ENCODE measurements at regions not wholly inside any gene's neighbourhood (a gene's known extent, or its start where the extent isn't known, plus 50 kb on each side); places are given as distances from the start of the nearest gene placed in this dataset.

DNA sequence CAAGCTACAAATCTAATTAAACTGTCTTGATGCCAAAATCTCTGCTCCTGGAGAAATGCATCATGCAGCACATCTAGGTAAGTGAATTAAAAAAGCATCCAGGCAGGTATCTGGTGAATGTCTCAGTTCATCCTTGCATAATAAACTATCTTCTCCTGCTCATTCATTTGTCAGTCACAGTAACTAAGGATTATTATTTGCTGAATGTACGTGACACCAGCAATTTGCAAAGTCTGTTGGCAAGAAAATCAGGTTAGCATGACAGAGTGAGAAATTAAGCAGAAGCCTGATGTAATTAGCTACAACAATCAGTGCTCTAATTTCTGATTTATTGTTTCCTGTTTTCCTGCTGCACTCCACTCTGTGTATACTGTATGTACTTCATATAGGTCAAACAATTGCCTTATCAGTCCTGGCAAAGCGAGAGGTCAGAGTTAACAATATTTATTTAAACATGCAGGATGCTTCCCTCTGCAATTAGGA, 213.6 kb downstream of the FBXO8 start:
- H3K4me1 ChIP-seq: no peaks in the 10 kb centered on the region
- H3F3A ChIP-seq (ENCODE audit: low read depth): no peaks in the 10 kb centered on the region
- no peaks in the 10 kb centered on the region for H3K9me3 ChIP-seq (ENCODE audit: low read depth)
- Mint-ChIP-seq H3K36me3 (no peaks in the 10 kb centered on the region), H3K9me3 (no peaks in the 10 kb centered on the region), H3K27me3 (ENCODE audit: insufficient read depth, low read depth) (no peaks in the 10 kb centered on the region), H3K4me1 (no peaks in the 10 kb centered on the region), H3K4me3 (no peak overlapping the region), H3K27ac (no peak overlapping the region)
- TF ChIP-seq, protein P1, sequence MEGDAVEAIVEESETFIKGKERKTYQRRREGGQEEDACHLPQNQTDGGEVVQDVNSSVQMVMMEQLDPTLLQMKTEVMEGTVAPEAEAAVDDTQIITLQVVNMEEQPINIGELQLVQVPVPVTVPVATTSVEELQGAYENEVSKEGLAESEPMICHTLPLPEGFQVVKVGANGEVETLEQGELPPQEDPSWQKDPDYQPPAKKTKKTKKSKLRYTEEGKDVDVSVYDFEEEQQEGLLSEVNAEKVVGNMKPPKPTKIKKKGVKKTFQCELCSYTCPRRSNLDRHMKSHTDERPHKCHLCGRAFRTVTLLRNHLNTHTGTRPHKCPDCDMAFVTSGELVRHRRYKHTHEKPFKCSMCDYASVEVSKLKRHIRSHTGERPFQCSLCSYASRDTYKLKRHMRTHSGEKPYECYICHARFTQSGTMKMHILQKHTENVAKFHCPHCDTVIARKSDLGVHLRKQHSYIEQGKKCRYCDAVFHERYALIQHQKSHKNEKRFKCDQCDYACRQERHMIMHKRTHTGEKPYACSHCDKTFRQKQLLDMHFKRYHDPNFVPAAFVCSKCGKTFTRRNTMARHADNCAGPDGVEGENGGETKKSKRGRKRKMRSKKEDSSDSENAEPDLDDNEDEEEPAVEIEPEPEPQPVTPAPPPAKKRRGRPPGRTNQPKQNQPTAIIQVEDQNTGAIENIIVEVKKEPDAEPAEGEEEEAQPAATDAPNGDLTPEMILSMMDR (IDR thresholded peaks at IDR 0.05): no peak
- TF ChIP-seq EZH2 (IDR thresholded peaks at IDR 0.05) (no peak), EZH2phosphoT487 (IDR thresholded peaks at IDR 0.05) (no peak)
- no peak overlapping the region for H3K27ac ChIP-seq
- no peak overlapping the region for H3K4me2 ChIP-seq
- H4K20me1 ChIP-seq (ENCODE audit: low read depth): no peaks in the 10 kb centered on the region
- no peak overlapping the region for H2AFZ ChIP-seq (replicated peaks)
- no peaks in the 10 kb centered on the region for H3K36me3 ChIP-seq
- H3K27me3 ChIP-seq: no peaks in the 10 kb centered on the region
- no peak overlapping the region for H3K9ac ChIP-seq
- H3K4me3 ChIP-seq: no peak overlapping the region
- DNase-seq (ENCODE audit: low spot score): no peak
- no peaks in the 10 kb centered on the region for H3K79me2 ChIP-seq (ENCODE audit: low read depth)

DNA sequence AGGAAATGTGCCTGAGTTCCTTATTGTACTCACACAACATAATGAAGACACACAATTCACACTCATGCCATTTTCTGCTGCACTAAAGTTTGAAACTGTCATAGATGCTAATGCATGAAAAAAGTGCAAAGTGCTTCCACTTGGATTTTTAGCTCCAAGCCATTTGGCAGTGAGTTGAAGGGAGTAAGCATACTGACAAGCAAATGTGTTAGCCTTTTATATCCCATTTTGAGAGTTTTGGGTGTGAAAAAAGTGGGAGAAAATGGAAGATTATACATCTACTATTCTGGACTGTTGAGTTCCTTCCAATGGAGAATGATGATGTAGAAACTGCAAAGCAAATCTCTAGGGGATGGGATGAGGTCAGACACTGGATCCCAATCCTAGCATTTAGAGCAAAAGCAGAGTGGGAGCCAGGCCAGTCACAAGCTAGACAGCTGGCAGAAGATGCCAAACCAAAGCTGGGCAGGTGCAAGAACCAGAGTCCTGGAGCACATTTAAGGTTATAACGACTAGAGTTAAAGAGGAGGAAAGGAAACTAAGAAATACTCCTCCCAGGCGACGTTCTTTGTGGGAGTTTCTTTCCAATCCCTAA, 216.8 kb downstream of the FBXO8 start:
- H3K27me3 Mint-ChIP-seq (ENCODE audit: insufficient read depth, low read depth): no peaks in the 10 kb centered on the region
- Histone ChIP-seq H2AFZ (replicated peaks) (no peak overlapping the region), H3K36me3 (no peaks in the 10 kb centered on the region), H3K27me3 (no peaks in the 10 kb centered on the region), H4K20me1 (ENCODE audit: low read depth) (no peaks in the 10 kb centered on the region), H3K9ac (no peak overlapping the region), H3K9me3 (ENCODE audit: low read depth) (no peaks in the 10 kb centered on the region), H3F3A (ENCODE audit: low read depth) (no peaks in the 10 kb centered on the region), H3K27ac (no peak overlapping the region), H3K4me2 (no peak overlapping the region), H3K79me2 (ENCODE audit: low read depth) (no peaks in the 10 kb centered on the region), H3K4me3 (no peak overlapping the region), H3K4me1 (no peaks in the 10 kb centered on the region)
- TF ChIP-seq, protein P1 (IDR thresholded peaks at IDR 0.05): no peak
- TF ChIP-seq EZH2 (IDR thresholded peaks at IDR 0.05) (no peak), EZH2phosphoT487 (IDR thresholded peaks at IDR 0.05) (no peak)
- H3K36me3 Mint-ChIP-seq: no peaks in the 10 kb centered on the region
- no peaks in the 10 kb centered on the region for H3K4me1 Mint-ChIP-seq
- no peaks in the 10 kb centered on the region for H3K9me3 Mint-ChIP-seq
- no peak overlapping the region for H3K4me3 Mint-ChIP-seq
- no peak overlapping the region for H3K27ac Mint-ChIP-seq
- no peak for DNase-seq (ENCODE audit: low spot score)

DNA sequence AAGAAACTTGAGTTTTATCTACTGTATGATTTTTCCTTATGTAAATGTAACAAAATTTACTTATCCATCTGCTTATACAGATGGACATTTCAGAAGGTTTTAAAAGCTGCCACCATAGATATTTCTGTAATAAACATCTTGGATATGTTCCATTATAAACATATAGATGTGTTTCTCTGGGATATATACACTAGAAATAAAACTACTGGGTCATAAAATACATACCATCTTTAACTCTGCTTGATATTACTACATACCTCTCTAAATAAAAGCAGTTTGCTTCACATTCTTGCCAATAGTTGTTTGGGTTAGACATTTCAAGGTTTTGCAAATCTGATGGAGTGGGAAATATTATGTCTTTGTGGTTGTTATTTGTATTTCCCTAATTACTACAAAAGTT, 220.6 kb downstream of the FBXO8 start:
- Mint-ChIP-seq H3K27me3 (ENCODE audit: insufficient read depth, low read depth) (no peaks in the 10 kb centered on the region), H3K27ac (no peak overlapping the region), H3K9me3 (no peaks in the 10 kb centered on the region), H3K36me3 (no peaks in the 10 kb centered on the region), H3K4me3 (no peak overlapping the region), H3K4me1 (no peaks in the 10 kb centered on the region)
- H3K27ac ChIP-seq: no peak overlapping the region
- no peak overlapping the region for H2AFZ ChIP-seq (replicated peaks)
- H3K36me3 ChIP-seq: no peaks in the 10 kb centered on the region
- H3K4me2 ChIP-seq: no peak overlapping the region
- DNase-seq (ENCODE audit: low spot score): no peak
- H3K9ac ChIP-seq: no peak overlapping the region
- H3K27me3 ChIP-seq: no peaks in the 10 kb centered on the region
- H4K20me1 ChIP-seq (ENCODE audit: low read depth): no peaks in the 10 kb centered on the region
- no peaks in the 10 kb centered on the region for H3K79me2 ChIP-seq (ENCODE audit: low read depth)
- H3K9me3 ChIP-seq (ENCODE audit: low read depth): no peaks in the 10 kb centered on the region
- TF ChIP-seq EZH2 (IDR thresholded peaks at IDR 0.05): no peak
- TF ChIP-seq, protein P1 (IDR thresholded peaks at IDR 0.05): no peak
- no peak overlapping the region for H3K4me3 ChIP-seq
- H3F3A ChIP-seq (ENCODE audit: low read depth): no peaks in the 10 kb centered on the region
- no peaks in the 10 kb centered on the region for H3K4me1 ChIP-seq
